Heart left ventricle (tissue), 16 donors: ENCODE measurements at regions not wholly inside any gene's neighbourhood (a gene's known extent, or its start where the extent isn't known, plus 50 kb on each side); places are given as distances from the start of the nearest gene placed in this dataset.
"Not testable (repeated sequence)": the region's sequence is repeated elsewhere in the genome, so short reads cannot be mapped to it uniquely, and the experiment has no call there.

Experiments
- ATAC-seq, 4 donors: fragments of 200-7000 bp; cut with Tn5 transposase; one replicate each; pipeline ENCODE4 v1.9.1; 2020 to 2022; ENCODE audit warnings: moderate library complexity in 4 of 4, mild to moderate bottlenecking in 3 of 4, moderate number of reproducible peaks in 1 of 4
- DNase-seq, 5 donors: peaks; one replicate each; pipeline ENCODE4 v3.0.0-alpha.2; 2020
- H3K27ac ChIP-seq, 12 donors: fragments of 200-600 bp; sonication (generic) in 4 of 12; one replicate each; pipeline versions ENCODE4 v1.5.0 to v1.8.0; 2016 to 2022; ENCODE audit warnings: mild to moderate bottlenecking in 2 of 12
- H3K27me3 ChIP-seq, 9 donors: fragments of 200-600 bp; sonication (generic) in 2 of 9; one replicate each; pipeline versions ENCODE4 v1.5.1 to v1.8.0; 2016 to 2022; ENCODE audit warnings: mild to moderate bottlenecking in 3 of 9
- H3K36me3 ChIP-seq, 9 donors: fragments of 200-600 bp; sonication (generic) in 2 of 9; one replicate each; pipeline versions ENCODE4 v1.5.0 to v1.8.0; 2018 to 2022; ENCODE audit warnings: mild to moderate bottlenecking in 2 of 9
- H3K4me1 ChIP-seq, 12 donors: fragments of 200-600 bp; sonication (generic) in 4 of 12; one replicate each; pipeline versions ENCODE4 v1.5.0 to v1.8.0; 2016 to 2022; ENCODE audit warnings: mild to moderate bottlenecking in 3 of 12
- H3K4me3 ChIP-seq, 12 donors: fragments of 200-600 bp; sonication (generic) in 4 of 12; one replicate each; pipeline versions ENCODE4 v1.5.0 to v1.8.0; 2017 to 2022; ENCODE audit warnings: mild to moderate bottlenecking in 9 of 12, moderate library complexity in 4 of 12
- H3K9me3 ChIP-seq, 12 donors: fragments of 200-600 bp; sonication (generic) in 4 of 12; one replicate each; pipeline versions ENCODE4 v1.5.0 to v1.8.0; 2016 to 2022; ENCODE audit warnings: mild to moderate bottlenecking in 1 of 12
- POLR2A ChIP-seq, 2 donors: fragments of 450-650 bp; IDR thresholded peaks; one replicate each; pipeline ENCODE4 v1.6.1; 2017; ENCODE audit warnings: antibody characterized with exemption in 2 of 2, mild to moderate bottlenecking in 2 of 2, moderate library complexity in 2 of 2
- WGBS, 4 donors: extraction: QIAGEN DNeasy Blood & Tissue Kit in 2 of 4; methylation state at CpG; one replicate each; pipeline versions ENCODE4 v1.1.5 to v1.1.7; 2013 to 2018; 5-methylcytosine and 5-hydroxymethylcytosine counted together
- intact Hi-C, 10 donors: fragments of 100-400 bp; cut with DNase I; formaldehyde crosslinking; loops; one replicate each; pipeline versions ENCODE4 v1.11.1 to v1.14.2; 2022
- TF ChIP-seq, protein P1 (sequence below), 12 donors: fragments of 200-600 bp; sonication (generic) in 4 of 12; IDR thresholded peaks; one replicate each; pipeline versions ENCODE4 v1.5.0 to v1.8.0; 2018 to 2022; ENCODE audit warnings: antibody characterized with exemption in 12 of 12, mild to moderate bottlenecking in 5 of 12
- donor health status: ischemic (EF 13 %, LVEDD 7.1; RV severe dilation, severe dysfunction).
- donor health status: healthy with polysubstance abuse.
- donor health status: DM: no; HTN: yes; CAD: no.
- donor health status: DM: no; HTN: no; CAD: no.
- donor health status: ischemic (EF 25% LVEDD 6.9; RV normal size, moderate dysfunction).
- donor health status: ischemic (EF 25% LVEDD 5.7; RV mildly dilated, moderate dysfunction).
- donor health status: healthy.
- donor health status: DM: yes; HTN: yes; CAD: no.
- donor health status: ischemic (EF 35%, LVEDD 5.7; RV mildly dilated, moderate dysfunction).
- donor health status: nonischemic (EF 11% LVEDD 7.7; RV severe dilation, severe dysfunction).
- donor health status: DM: yes; HTN: yes; CAD: no.
- donor health status: PGD.
- donor health status: ischemic (EF 29% LVEDD 5.4; RV normal size, mild dysfunction).
- donor health status: nonischemic (EF 23%, LVEDD 6.1; RV moderate dilation, normal function).

DNA sequence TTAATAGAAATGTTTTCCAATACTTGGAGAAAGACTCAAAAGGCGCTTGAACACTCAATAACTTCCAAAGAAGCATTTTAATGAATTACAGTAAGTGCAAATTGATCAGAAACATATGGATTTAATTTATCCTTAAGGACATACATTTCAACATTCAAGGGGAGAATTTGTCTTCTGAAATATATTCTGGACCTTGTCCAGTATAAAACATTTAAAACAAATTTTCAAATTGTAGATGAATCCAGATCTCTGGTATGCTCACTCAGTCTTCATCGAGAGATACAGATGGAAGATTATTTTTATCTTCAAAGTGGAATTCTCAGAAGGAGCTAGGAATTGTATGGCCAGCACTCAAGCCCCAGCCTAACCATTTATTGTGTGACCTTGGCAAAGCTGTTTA, 310.4 kb downstream of the ZNF674 start:
- WGBS, 4 donors = 64 to 76% (median 68%) methylated on average over 2 of the region's 2 CpGs
- H3K27ac ChIP-seq = no peak overlapping the region
- H3K36me3 ChIP-seq = no peaks in the 10 kb centered on the region
- no peak overlapping the region for H3K4me3 ChIP-seq
- H3K9me3 ChIP-seq = peaks cover 0 to 8% (median 0%) of the 10 kb centered on the region in 12 donors
- intact Hi-C loops = no loop called here
- no peaks in the 10 kb centered on the region for H3K4me1 ChIP-seq
- ATAC-seq (no peak), DNase-seq (no peak)
- TF ChIP-seq, protein P1, sequence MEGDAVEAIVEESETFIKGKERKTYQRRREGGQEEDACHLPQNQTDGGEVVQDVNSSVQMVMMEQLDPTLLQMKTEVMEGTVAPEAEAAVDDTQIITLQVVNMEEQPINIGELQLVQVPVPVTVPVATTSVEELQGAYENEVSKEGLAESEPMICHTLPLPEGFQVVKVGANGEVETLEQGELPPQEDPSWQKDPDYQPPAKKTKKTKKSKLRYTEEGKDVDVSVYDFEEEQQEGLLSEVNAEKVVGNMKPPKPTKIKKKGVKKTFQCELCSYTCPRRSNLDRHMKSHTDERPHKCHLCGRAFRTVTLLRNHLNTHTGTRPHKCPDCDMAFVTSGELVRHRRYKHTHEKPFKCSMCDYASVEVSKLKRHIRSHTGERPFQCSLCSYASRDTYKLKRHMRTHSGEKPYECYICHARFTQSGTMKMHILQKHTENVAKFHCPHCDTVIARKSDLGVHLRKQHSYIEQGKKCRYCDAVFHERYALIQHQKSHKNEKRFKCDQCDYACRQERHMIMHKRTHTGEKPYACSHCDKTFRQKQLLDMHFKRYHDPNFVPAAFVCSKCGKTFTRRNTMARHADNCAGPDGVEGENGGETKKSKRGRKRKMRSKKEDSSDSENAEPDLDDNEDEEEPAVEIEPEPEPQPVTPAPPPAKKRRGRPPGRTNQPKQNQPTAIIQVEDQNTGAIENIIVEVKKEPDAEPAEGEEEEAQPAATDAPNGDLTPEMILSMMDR (IDR thresholded peaks at IDR 0.05) = no peak
- no peak for TF ChIP-seq POLR2A (IDR thresholded peaks at IDR 0.05)
- H3K27me3 ChIP-seq = no peaks in the 10 kb centered on the region

DNA sequence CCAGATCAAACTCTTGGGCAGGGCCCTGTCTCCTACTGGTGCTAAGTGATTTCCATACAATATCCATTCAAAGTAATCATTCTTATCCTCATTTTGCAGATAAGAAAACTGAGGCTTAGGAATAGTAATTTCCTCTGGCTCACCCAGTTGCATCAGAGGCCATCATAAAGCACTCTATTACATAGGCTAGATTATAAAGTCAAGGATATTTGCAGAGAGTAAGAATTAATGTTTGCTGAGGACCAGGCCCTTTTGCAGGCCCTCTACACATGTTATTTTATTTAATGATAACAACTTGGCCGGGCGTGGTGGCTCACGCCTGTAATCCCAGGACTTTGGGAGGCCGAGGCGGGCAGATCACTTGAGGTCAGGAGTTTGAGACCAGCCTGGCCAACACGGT, 316.8 kb downstream of the ZNF674 start:
- H3K4me3 ChIP-seq = no peak overlapping the region
- H3K9me3 ChIP-seq = peaks cover 0 to 8% (median 0%) of the 10 kb centered on the region in 12 donors
- H3K27me3 ChIP-seq = no peaks in the 10 kb centered on the region
- DNase-seq (no peak), ATAC-seq (no peak)
- TF ChIP-seq, protein P1 (IDR thresholded peaks at IDR 0.05) = no peak
- TF ChIP-seq POLR2A (IDR thresholded peaks at IDR 0.05) = no peak
- H3K36me3 ChIP-seq = no peaks in the 10 kb centered on the region
- intact Hi-C loops = no loop called here
- WGBS, 4 donors = 75 to 93% (median 84%) methylated on average over 6 of the region's 6 CpGs
- H3K4me1 ChIP-seq = no peaks in the 10 kb centered on the region
- H3K27ac ChIP-seq = no peak overlapping the region

DNA sequence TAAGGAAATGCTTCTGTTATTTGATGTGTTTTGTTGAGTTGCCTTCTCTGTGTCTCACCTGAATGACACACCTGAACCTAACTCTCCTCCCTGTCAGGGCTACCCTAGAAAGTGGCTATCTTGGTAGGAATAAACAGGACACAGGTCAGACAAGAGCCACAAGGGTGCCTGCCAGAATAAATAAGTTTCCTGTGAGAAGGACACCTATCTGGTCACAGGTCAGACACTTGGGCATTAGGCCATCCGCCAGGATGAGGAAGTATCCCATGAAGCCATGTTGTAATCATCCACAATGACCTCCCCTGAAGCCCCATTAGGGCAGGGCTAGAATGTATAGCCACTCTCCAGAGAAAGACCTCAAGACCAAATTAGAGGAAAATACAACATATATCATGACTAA, 318.8 kb downstream of the ZNF674 start:
- DNase-seq = no peak
- H3K4me3 ChIP-seq = no peak overlapping the region
- TF ChIP-seq, protein P1 (IDR thresholded peaks at IDR 0.05) = no peak
- TF ChIP-seq POLR2A (IDR thresholded peaks at IDR 0.05) = no peak
- H3K9me3 ChIP-seq = peaks cover 0 to 6% (median 0%) of the 10 kb centered on the region in 12 donors
- no peak overlapping the region for H3K27ac ChIP-seq
- no peak for ATAC-seq
- no peaks in the 10 kb centered on the region for H3K4me1 ChIP-seq
- intact Hi-C loops = no loop called here
- H3K27me3 ChIP-seq = no peaks in the 10 kb centered on the region
- no peaks in the 10 kb centered on the region for H3K36me3 ChIP-seq
- WGBS, 4 donors = 64 to 100% (median 88%) methylated on average over 1 of the region's 1 CpG

DNA sequence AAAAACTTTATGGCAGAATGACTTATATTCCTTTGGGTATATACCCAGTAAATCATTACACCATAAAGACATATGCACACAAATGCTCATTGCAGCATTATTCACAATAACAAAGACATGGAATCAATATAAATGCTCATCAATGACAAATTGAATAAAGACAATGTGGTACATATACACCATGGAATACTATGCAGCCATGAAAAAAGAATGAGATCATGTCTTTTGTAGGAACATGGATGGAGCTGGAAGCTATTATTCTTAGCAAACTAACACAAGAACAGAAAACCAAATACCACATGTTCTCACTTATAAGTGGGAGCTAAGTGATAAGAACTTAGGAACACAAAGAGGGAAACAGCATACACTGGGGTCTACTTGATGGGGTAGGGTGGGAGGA, 321.7 kb downstream of the ZNF674 start:
- H3K4me1 ChIP-seq, H3K27ac ChIP-seq, H3K36me3 ChIP-seq, DNase-seq, H3K9me3 ChIP-seq, ATAC-seq, H3K4me3 ChIP-seq, H3K27me3 ChIP-seq, intact Hi-C loops: not testable (repeated sequence)

DNA sequence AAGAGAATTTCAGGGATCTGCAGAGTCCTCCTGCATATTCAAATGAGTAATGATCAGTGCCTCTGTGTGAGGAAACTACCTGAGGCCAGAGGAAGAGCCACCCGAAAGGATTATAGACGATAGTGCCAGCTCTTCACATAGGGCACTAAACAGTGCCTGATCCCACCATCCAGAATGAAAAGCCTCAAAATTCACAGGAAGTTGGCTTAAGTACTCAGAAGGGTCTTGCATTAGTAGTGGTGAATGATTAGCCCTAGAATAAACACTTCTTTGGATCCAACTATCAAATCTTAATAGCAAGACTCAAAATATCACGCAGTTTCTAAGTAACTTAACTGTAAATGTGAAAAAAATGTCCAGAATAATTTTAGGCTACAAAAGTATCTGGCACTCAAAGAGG, 324.4 kb downstream of the ZNF674 start:
- H3K9me3 ChIP-seq = peaks cover 0 to 6% (median 0%) of the 10 kb centered on the region in 12 donors
- H3K36me3 ChIP-seq = no peaks in the 10 kb centered on the region
- peaks cover 0 to 10% (median 0%) of the 10 kb centered on the region in 9 donors for H3K27me3 ChIP-seq
- no peak overlapping the region for H3K4me3 ChIP-seq
- WGBS, 4 donors = 72 to 91% (median 84%) methylated on average over 3 of the region's 3 CpGs
- H3K4me1 ChIP-seq = no peaks in the 10 kb centered on the region
- no peak for ATAC-seq
- TF ChIP-seq, protein P1 (IDR thresholded peaks at IDR 0.05) = no peak
- TF ChIP-seq POLR2A (IDR thresholded peaks at IDR 0.05) = no peak
- intact Hi-C loops = no loop called here
- H3K27ac ChIP-seq = no peak overlapping the region
- no peak for DNase-seq
